ENCODE measurements at regions not wholly inside any gene's neighbourhood (a gene's known extent, or its start where the extent isn't known, plus 50 kb on each side); places are given as distances from the start of the nearest gene placed in this dataset.

- TF ChIP-seq CTCF (optimal IDR thresholded peaks at IDR 0.05 in 1 of 3, IDR thresholded peaks at IDR 0.05 in 1 of 3, conservative IDR thresholded peaks at IDR 0.05 in 1 of 3; ENCODE audit: extremely low read depth in 1 of 3, insufficient read depth in 2 of 3, low read length in 3 of 3): no peak
- no peak for TF ChIP-seq EZH2 (IDR thresholded peaks at IDR 0.05; ENCODE audit: low read length)
Observed at GRCh38 chr3:104586344-104586743, 780.4 kb upstream of the ALCAM start.
